HK-2 (cell line): ENCODE measurements at regions not wholly inside any gene's neighbourhood (a gene's known extent, or its start where the extent isn't known, plus 50 kb on each side); places are given as distances from the start of the nearest gene placed in this dataset.
"Not testable (repeated sequence)": the region's sequence is repeated elsewhere in the genome, so short reads cannot be mapped to it uniquely, and the experiment has no call there.

Source experiments
- DNase-seq: peaks from one replicate; pipeline ENCODE4 v3.0.0-alpha.2; 2018; ENCODE audit not compliant: unreplicated experiment

DNA sequence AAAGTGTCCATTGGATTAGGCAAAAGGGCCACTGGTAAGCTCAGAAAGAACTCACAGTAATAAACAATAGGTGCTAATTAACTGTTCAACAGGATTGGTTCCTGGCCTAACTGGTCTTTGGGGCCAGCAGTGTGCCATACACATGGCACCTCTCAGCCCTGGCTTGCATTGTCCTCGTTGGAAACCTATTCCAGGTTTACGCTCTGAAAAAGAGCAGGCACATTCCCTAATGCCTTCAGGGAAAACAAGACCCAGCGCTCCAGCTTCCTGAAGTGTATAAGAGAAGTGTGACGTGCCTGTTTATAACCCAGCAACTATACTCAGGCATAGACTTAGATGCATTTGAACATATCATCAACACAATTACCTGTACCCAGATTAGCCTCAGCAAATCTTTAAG lies 51.9 kb upstream of the RBM47 start:
- DNase-seq = no peak

DNA sequence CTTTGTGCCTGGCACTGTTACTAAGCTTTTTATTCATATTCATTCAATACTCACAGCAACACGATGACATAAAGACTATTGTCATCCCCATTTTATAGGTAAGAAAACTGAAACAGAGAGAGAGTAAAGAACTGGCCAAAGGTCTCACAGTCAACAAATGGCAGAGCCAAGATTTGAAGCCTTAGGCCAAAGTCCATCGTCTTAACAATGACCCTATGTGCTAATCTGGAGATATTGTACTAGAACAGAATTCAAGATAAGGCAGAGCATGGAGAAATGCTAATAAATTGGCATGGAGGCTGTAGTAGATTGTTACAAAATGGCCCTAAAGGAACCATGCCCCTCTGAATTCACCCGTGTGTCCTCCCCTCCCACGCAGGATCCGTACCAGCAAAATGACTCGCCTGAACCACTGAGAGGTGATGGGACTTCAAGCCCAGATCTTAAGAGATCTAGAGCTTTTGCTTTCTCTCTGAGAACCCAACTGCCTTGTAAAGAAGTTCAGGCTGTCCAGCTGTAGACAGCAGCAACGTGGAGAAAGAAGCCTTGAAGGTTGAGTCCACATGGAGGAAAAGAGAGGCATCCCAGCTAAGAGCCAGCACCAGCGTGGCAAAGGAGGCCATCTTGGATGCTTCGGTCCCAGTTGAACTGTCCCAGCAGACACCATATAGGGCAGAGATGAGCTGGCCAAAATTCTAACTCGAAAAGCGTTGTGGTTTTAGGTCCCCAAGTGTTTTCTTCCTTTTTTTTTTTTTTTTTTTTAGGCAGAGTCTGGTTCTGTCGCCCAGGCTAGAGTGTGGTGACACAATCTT lies 52.8 kb upstream of the RBM47 start:
- DNase-seq = no peak

DNA sequence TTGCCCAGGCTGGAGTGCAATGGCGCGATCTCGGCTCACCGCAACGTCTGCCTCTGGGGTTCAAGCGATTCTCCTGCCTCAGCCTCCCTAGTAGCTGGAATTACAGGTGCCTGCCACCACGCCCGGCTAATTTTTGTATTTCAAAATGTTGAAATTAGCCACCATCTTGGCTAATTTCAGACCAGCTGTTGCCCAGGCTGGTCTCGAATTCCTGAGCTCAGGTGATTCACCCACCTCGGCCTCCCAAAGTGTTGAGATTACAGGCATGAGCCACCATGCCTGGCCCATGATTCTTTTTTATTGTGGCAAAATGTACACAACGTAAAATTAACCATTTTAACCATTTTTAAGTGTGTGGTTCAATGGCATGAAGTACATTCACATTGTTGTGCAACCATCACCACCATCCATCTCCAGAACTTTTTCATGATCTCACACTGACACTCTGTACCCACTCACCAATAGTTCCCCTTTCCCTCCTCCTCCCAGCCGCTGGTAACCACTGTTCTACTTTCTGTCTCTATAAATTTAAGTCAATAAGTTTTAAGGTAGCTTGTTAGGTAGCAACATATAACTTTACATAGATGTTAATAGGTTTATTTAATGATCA lies 54.0 kb upstream of the RBM47 start:
- not testable (repeated sequence) for DNase-seq

DNA sequence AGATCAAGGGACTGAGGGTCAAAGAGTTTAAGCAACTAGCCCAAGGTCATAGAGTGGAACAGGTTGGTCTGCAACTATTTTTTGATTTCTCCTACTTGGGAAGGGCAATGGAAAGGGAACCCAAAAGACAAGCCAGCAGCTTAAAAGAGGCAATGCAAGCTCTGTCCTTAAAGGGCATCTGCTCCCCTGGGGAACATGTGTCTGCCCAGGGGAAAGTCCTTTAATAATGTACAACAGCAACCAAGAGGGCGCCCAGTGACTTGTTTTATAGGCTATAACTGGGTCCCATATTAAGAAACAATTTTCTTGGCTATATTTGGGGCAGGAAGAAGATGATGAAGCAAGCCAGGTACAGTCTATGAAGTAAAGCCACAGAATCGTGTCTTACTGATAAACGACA lies 54.7 kb upstream of the RBM47 start:
- no peak for DNase-seq

DNA sequence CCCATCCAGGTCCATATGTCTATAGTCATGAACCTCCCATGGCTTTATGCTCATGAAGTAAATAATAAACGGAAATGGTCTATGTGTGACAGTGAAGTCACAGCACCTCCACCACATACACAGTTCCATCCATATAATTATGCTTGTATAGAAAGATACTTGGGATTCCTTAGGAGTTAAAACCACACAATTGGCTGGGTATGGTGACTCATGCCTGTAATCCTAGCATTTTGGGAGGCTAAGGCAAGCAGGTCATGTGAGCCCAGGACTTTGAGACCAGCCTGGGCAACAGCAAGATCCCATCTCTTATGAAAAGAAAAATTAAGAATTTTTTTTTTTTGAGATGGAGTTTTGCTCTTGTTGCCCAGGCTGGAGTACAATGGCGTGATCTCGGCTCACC lies 55.6 kb upstream of the RBM47 start:
- DNase-seq = peak; percentile 32

DNA sequence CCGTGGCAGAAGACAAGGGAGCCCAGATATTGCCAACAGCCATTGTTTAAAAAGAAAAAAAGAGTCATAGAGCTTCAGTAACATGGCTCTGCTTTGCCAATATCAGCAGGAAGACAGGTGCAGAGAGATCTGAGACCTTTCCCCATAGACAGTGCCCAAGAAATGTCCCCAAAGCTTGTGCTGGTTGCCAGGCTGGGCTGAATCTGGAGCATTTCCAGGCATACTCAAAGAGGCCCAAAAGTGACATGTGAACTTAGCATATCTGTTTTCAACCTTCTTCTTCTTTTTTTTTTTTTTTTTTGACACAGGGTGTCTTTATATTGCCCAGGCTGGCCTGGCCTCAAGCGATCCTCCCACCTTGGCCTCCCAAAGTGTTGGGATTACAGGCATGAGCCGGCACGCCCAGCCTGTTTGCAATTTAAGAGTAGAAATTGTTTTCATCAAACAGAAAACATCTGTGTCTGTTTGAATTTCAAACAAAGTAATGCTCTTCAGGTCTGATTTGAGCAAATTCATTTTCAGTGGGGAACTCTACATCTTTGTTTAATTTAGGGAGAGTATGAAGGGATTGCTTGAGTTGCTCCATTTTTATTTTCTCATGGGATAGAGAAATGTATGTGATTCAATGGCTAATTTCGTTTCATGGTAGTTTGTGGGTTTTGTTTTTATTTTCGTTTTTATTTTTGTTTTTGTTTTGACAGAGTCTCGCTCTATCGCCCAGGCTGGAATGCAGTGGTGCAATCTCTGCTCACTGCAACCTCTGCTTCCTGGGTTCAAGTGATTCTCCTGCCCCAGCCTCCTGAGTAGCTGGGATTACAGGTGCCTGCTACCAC lies 56.6 kb upstream of the RBM47 start:
- DNase-seq = no peak

DNA sequence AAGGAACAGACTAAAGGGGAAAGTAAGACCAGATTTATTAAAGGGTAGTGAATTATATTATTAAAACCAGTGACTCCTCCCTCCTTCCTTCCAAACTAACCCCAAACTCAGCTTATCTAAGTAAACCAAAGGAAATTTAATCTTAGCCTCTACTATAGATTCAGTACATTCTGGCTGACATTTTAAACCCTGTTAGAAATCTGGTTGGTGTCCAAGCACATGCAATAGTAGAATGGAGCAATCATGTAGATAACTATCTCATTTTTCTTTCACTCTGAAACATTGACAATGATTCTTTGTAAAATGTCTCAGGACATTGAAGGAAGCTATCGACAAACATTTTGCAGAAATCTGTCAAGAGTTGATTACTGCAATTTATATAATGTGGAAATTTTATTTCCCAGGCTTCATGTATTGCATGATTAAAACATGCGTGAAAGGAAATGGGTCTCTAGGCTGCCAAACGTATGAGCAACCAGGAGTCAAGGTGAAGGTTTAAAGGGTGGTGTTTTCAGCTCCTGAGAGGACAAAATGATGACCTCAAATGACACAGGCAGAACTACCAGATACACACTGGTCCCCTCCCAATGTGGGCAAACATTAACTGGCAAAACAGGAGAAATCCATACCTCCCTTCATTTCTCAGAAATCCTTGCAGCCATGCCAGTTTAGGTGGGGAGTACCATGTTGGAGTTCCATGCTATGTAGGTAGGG lies 58.2 kb upstream of the RBM47 start:
- DNase-seq = no peak

DNA sequence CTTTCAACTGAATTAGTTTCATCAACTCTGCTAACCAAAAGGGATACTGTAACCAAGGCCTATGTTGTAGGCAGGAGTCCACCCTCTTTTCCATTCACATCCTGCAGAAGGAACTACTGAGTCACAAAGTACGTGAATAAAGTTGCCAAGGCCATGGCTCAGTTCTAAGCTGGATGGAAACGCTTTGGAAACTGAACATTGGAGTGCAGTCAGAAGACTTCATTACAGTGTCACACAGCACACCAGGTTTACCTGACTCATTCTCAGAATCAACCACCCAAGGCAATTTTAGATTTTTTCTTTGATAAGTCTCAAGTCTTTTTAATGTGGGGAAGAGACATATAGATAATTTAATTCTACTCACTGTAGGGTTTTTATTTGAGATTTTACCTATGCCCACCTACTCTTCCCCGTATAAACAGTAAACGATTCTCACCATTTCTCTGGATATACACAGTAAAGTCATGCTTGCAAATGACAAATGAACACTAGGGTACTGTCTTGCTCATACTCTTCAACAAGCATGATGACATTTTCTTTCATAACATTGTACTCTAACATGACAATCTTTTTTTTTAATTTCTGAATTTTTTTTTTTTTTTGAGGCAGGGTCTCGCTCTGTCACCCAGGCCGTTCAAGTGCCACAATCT lies 58.9 kb upstream of the RBM47 start:
- no peak for DNase-seq

DNA sequence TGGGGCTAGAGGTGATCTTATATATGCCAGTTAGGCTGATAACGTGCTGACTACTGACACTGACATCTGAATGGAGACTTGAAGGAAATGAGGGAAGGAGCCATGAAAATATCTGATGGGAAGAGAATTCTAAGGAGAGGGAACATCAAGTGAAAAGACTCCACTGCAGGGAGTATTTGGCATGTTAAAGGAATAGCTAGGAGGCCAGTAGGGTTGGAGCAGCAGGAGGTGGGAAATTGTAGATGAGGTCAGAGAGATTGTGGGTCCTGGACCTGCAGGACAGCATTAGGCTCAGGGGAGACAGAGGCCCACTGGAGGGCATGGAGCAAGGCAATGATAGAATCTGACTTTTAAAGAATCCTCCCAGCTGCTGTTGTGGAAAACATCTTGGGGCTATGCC lies 55.8 kb upstream of the NSUN7 start:
- DNase-seq = no peak

DNA sequence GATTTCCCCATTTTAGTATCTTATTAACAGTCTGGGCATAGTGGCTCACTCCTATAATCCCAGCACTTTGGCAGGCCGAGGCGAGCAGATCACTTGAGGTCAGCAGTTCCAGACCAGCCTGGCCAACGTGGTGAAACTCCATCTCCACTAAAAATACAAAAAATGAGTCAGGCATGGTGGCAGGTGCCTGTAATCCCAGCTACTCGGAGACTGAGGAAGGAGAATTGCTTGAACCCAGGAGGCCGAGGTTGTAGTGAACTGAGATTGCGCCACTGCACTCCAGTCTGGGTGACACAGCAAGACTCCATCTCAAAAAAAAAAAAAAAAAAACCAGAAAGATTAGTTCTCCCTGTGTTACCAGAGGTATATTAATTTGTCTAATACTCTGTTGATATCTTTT lies 52.3 kb upstream of the NSUN7 start:
- not testable (repeated sequence) for DNase-seq

DNA sequence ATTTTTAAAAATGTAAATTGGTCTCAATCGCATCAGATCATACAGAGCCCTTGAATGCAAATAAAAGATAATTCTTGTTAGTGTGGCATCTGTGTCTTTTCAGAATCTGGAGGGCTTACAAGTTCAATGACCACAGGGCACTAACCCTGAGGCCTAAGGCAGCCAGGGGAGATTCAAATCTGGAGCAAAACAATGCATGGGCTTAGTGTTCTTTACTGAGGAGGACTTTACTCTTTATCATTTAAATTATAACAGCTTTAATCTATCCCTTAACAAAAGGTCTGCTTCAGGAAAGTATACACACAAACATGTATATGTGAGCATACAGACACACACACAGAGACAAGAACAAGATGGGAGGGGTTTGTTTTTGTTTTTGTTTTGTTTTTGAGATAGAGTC lies 51.0 kb upstream of the NSUN7 start:
- no peak for DNase-seq

DNA sequence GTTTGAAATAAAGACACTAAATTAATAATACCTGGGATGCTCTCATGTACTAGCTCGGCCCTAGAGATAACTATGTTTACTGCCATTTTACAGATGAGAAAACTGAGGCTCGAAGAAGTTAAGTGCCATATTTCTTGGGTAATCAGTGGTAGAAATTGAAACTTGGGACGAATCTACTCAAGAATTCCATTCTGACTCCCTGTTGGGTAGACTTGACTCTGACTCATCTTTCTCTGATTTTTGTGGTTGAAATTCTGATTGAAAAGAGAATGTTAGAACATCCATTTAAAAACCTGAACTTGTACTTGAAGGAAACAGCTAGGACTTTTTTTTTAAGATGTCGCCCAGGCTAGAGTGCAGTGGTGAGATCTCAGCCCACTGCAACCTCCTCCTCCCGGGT lies 50.1 kb upstream of the NSUN7 start:
- no peak for DNase-seq
